Astrocyte (in vitro differentiated cells and primary cell): ENCODE measurements at regions not wholly inside any gene's neighbourhood (a gene's known extent, or its start where the extent isn't known, plus 50 kb on each side); places are given as distances from the start of the nearest gene placed in this dataset.

Experiments
- DNase-seq: peaks from one replicate; pipeline ENCODE4 v3.0.0-alpha.2; 2010; ENCODE audit warnings: low read depth
- FAIRE-seq: peaks from 2 replicates; lab custom pipeline; 2011; peaks lifted over from hg19 to GRCh38; lab: Jason Lieb, UNC
- H2AFZ ChIP-seq: 2 replicates; pipeline ENCODE4 v1.6.0; 2012; ENCODE audit warnings: low read depth, low read length, inconsistent platforms
- H3K27ac ChIP-seq: 2 replicates; pipeline ENCODE4 v1.5.1; 2011; ENCODE audit warnings: low read depth, low read length, inconsistent platforms
- H3K27me3 ChIP-seq: 2 replicates; pipeline ENCODE4 v1.6.0; 2011; ENCODE audit warnings: low read length, inconsistent platforms; ENCODE audit not compliant: insufficient read depth
- H3K36me3 ChIP-seq: 2 replicates; pipeline ENCODE4 v1.5.1; 2011; ENCODE audit warnings: low read length, inconsistent platforms; ENCODE audit not compliant: insufficient read depth
- H3K4me1 ChIP-seq: 2 replicates; pipeline ENCODE4 v1.5.1; 2011; ENCODE audit warnings: low read length, inconsistent platforms; ENCODE audit not compliant: insufficient read depth
- H3K4me2 ChIP-seq: 2 replicates; pipeline ENCODE4 v1.6.0; 2012; ENCODE audit warnings: low read length, inconsistent platforms
- H3K4me3 ChIP-seq: 2 replicates; pipeline ENCODE4 v1.5.1; 2011; ENCODE audit warnings: low read depth, mild to moderate bottlenecking, low read length, inconsistent platforms; ENCODE audit not compliant: insufficient read depth
- H3K79me2 ChIP-seq: 2 replicates; pipeline ENCODE4 v1.6.0; 2012; ENCODE audit warnings: mild to moderate bottlenecking, low read length, inconsistent platforms; ENCODE audit not compliant: insufficient read depth
- H3K9ac ChIP-seq: 2 replicates; pipeline ENCODE4 v1.6.0; 2012; ENCODE audit warnings: mild to moderate bottlenecking, low read length, inconsistent platforms
- H3K9me3 ChIP-seq: 2 replicates; pipeline ENCODE4 v1.5.1; 2012; ENCODE audit warnings: low read depth, mild to moderate bottlenecking, low read length, inconsistent platforms; ENCODE audit not compliant: insufficient read depth
- H4K20me1 ChIP-seq: 2 replicates; pipeline ENCODE4 v1.6.0; 2012; ENCODE audit warnings: low read length, inconsistent platforms; ENCODE audit not compliant: insufficient read depth
- H3K27ac Mint-ChIP-seq: one replicate; pipeline ENCODE4 v1.8.0; 2021; ENCODE audit warnings: mild to moderate bottlenecking, mixed read lengths; ENCODE audit not compliant: unreplicated experiment
- H3K27me3 Mint-ChIP-seq: one replicate; pipeline ENCODE4 v1.8.0; 2021; ENCODE audit warnings: low read depth, mixed read lengths; ENCODE audit not compliant: unreplicated experiment
- H3K36me3 Mint-ChIP-seq: one replicate; pipeline ENCODE4 v1.8.0; 2021; ENCODE audit warnings: low read depth, mixed read lengths; ENCODE audit not compliant: unreplicated experiment
- H3K4me1 Mint-ChIP-seq: one replicate; pipeline ENCODE4 v1.8.0; 2021; ENCODE audit warnings: low read depth, mixed read lengths; ENCODE audit not compliant: unreplicated experiment
- H3K4me3 Mint-ChIP-seq: one replicate; pipeline ENCODE4 v1.8.0; 2021; ENCODE audit warnings: mild to moderate bottlenecking, moderate library complexity, mixed read lengths; ENCODE audit not compliant: unreplicated experiment
- H3K9me3 Mint-ChIP-seq: one replicate; pipeline ENCODE4 v1.8.0; 2021; ENCODE audit warnings: mild to moderate bottlenecking, mixed read lengths; ENCODE audit not compliant: unreplicated experiment
- CTCF ChIP-seq: IDR thresholded peaks from 2 replicates; pipeline ENCODE4 v1.5.1; 2011; ENCODE audit warnings: low read depth, mild to moderate bottlenecking, inconsistent platforms, low read length, moderate library complexity; ENCODE audit not compliant: insufficient read depth
- EZH2 ChIP-seq: IDR thresholded peaks from 2 replicates; pipeline ENCODE4 v1.6.1; 2012; ENCODE audit warnings: mild to moderate bottlenecking, low read length, inconsistent platforms; ENCODE audit not compliant: insufficient read depth

DNA sequence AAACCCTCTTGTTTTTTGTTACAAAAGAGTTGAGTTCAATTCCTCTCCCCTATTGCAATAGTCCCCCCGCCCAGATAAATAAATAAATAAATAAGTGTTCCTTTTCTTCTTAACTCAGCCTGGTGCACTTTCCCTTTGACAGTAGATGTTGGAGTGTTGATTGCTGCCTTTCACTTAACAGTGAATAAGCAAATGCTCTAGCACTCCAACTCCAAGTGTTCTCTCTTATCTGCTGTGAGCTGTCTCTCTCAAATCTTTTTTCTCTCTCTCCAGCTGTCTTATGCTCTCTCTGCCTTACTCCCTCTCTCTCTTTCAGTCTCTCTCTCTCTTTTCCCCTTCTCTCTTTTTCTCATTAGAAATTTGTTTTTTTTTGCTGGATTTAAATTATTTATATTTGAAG lies 216.7 kb downstream of the TMX3 start:
- no peaks in the 10 kb centered on the region for H3K27me3 Mint-ChIP-seq
- no peaks in the 10 kb centered on the region for H3K9me3 Mint-ChIP-seq
- H3K36me3 Mint-ChIP-seq, result no peaks in the 10 kb centered on the region
- Histone ChIP-seq H3K4me1 (no peaks in the 10 kb centered on the region), H3K36me3 (no peaks in the 10 kb centered on the region), H3K27ac (no peak overlapping the region), H3K27me3 (no peaks in the 10 kb centered on the region), H3K79me2 (no peaks in the 10 kb centered on the region), H4K20me1 (no peaks in the 10 kb centered on the region), H3K9me3 (no peaks in the 10 kb centered on the region), H3K9ac (no peak overlapping the region), H3K4me3 (no peak overlapping the region), H3K4me2 (no peak overlapping the region), H2AFZ (no peak overlapping the region)
- TF ChIP-seq CTCF, result no peak
- no peak for TF ChIP-seq EZH2
- no peak for FAIRE-seq
- peaks cover 9% of the 10 kb centered on the region for H3K4me1 Mint-ChIP-seq
- no peak overlapping the region for H3K27ac Mint-ChIP-seq
- DNase-seq, result no peak
- H3K4me3 Mint-ChIP-seq, result no peak overlapping the region

GRCh38 chr18:68494802-68495581 lies 219.9 kb downstream of the TMX3 start:
- H2AFZ ChIP-seq, result no peak overlapping the region
- H3K4me2 ChIP-seq, result peak overlapping the region; percentile 58
- no peaks in the 10 kb centered on the region for H3K4me1 ChIP-seq
- no peak overlapping the region for H3K4me3 Mint-ChIP-seq
- no peaks in the 10 kb centered on the region for H3K9me3 ChIP-seq
- no peaks in the 10 kb centered on the region for H3K27me3 ChIP-seq
- no peaks in the 10 kb centered on the region for H3K36me3 ChIP-seq
- H3K9ac ChIP-seq, result no peak overlapping the region
- DNase-seq (peak; percentile 98), FAIRE-seq (peak; percentile 88)
- no peaks in the 10 kb centered on the region for H4K20me1 ChIP-seq
- H3K9me3 Mint-ChIP-seq, result no peaks in the 10 kb centered on the region
- H3K36me3 Mint-ChIP-seq, result no peaks in the 10 kb centered on the region
- H3K27ac ChIP-seq, result no peak overlapping the region
- no peak overlapping the region for H3K4me3 ChIP-seq
- no peaks in the 10 kb centered on the region for H3K27me3 Mint-ChIP-seq
- peaks cover 9% of the 10 kb centered on the region for H3K4me1 Mint-ChIP-seq
- no peaks in the 10 kb centered on the region for H3K79me2 ChIP-seq
- TF ChIP-seq EZH2 (no peak), CTCF (no peak)
- H3K27ac Mint-ChIP-seq, result peak overlapping the region; percentile 77
